HepG2 (cell line): ENCODE measurements at regions not wholly inside any gene's neighbourhood (a gene's known extent, or its start where the extent isn't known, plus 50 kb on each side); places are given as distances from the start of the nearest gene placed in this dataset.

Experiments used
- CENPX ChIP-seq: sonication (generic); formaldehyde crosslinking; IDR thresholded peaks from 2 replicates; pipeline ENCODE4 v1.9.0; 2021; ENCODE audit warnings: mild to moderate bottlenecking, missing genetic modification reagents, moderate library complexity
- CHD4 ChIP-seq: fragments of 200-600 bp; sonication (generic); IDR thresholded peaks from 2 replicates; pipeline ENCODE4 v1.7.0; 2017; ENCODE audit warnings: mild to moderate bottlenecking, low read length, borderline replicate concordance
- EHMT2 ChIP-seq: fragments of 200-600 bp; sonication (generic); IDR thresholded peaks from 2 replicates; pipeline ENCODE4 v1.7.0; 2017; ENCODE audit warnings: antibody characterized with exemption, low read depth, low read length, borderline replicate concordance
- GABPA ChIP-seq, 2 experiments: IDR thresholded peaks; 2 replicates each; pipeline ENCODE4 v1.6.1; 2011 to 2016; ENCODE audit warnings: low read depth in 2 of 2, low read length in 1 of 2, missing biosample characterization in 1 of 2, missing genetic modification characterization in 1 of 2
- HHEX ChIP-seq: IDR thresholded peaks from 2 replicates; pipeline ENCODE4 v1.6.1; 2016; ENCODE audit warnings: control low read depth
- KAT8 ChIP-seq: IDR thresholded peaks from 2 replicates; pipeline ENCODE4 v1.6.1; 2016; ENCODE audit warnings: missing genetic modification reagents, missing compliant biosample characterization
- MBNL3 ChIP-seq: fragments of 250-450 bp; sonication (Bioruptor Pico); conservative IDR thresholded peaks from 2 replicates; pipeline ENCODE4 v1.8.0; 2022; ENCODE audit warnings: mild to moderate bottlenecking, inconsistent platforms
- PCBP1 ChIP-seq: fragments of 200-400 bp; formaldehyde crosslinking; IDR thresholded peaks from 2 replicates; pipeline ENCODE4 v1.6.1; 2017; ENCODE audit warnings: mild to moderate bottlenecking, low read depth, low read length, borderline replicate concordance
- SALL1 ChIP-seq: sonication (generic); formaldehyde crosslinking; IDR thresholded peaks from 2 replicates; pipeline ENCODE4 v1.8.0; 2022; ENCODE audit warnings: mild to moderate bottlenecking, missing genetic modification reagents
- SMC3 ChIP-seq: IDR thresholded peaks from 2 replicates; pipeline ENCODE4 v1.6.1; 2011; ENCODE audit warnings: low read length, improper control_type of control experiment
- TEAD3 ChIP-seq: optimal IDR thresholded peaks from 2 replicates; pipeline ENCODE3; 2016; ENCODE audit warnings: borderline replicate concordance
- TRIM24 ChIP-seq: sonication (generic); formaldehyde crosslinking; IDR thresholded peaks from 2 replicates; pipeline ENCODE4 v1.8.0; 2022; ENCODE audit warnings: mild to moderate bottlenecking, missing genetic modification reagents
- YY1 ChIP-seq: IDR thresholded peaks from 2 replicates; pipeline ENCODE4 v1.6.1; 2011; ENCODE audit warnings: low read length, low read depth, moderate library complexity, mild to moderate bottlenecking; ENCODE audit not compliant: insufficient read depth, insufficient replicate concordance
- ZBTB34 ChIP-seq: sonication (generic); formaldehyde crosslinking; IDR thresholded peaks from 2 replicates; pipeline ENCODE4 v1.8.0; 2022; ENCODE audit warnings: mild to moderate bottlenecking, missing genetic modification reagents
- ZBTB44 ChIP-seq: sonication (generic); formaldehyde crosslinking; IDR thresholded peaks from 2 replicates; pipeline ENCODE4 v1.4.0; 2020; ENCODE audit warnings: missing genetic modification reagents
- ZBTB49 ChIP-seq: sonication (generic); formaldehyde crosslinking; IDR thresholded peaks from 2 replicates; pipeline ENCODE4 v1.4.0; 2020; ENCODE audit warnings: missing genetic modification reagents, borderline replicate concordance
- ZKSCAN1 ChIP-seq: fragments of 150-350 bp; IDR thresholded peaks from 2 replicates; pipeline ENCODE4 v1.6.1; 2014; ENCODE audit warnings: low read length
- ZNF124 ChIP-seq: sonication (generic); formaldehyde crosslinking; IDR thresholded peaks from 2 replicates; pipeline ENCODE4 v1.4.0; 2020; ENCODE audit warnings: missing genetic modification reagents
- ZNF282 ChIP-seq: fragments of 450-650 bp; IDR thresholded peaks from 2 replicates; pipeline ENCODE4 v1.6.1; 2018; ENCODE audit not compliant: partially characterized antibody
- ZNF317 ChIP-seq: sonication (generic); formaldehyde crosslinking; IDR thresholded peaks from 2 replicates; pipeline ENCODE4 v1.5.0; 2020; ENCODE audit warnings: mild to moderate bottlenecking, missing genetic modification reagents
- ZNF468 ChIP-seq: sonication (generic); formaldehyde crosslinking; IDR thresholded peaks from 2 replicates; pipeline ENCODE4 v1.8.0; 2022; ENCODE audit warnings: mild to moderate bottlenecking, moderate library complexity, missing genetic modification reagents
- ZNF580 ChIP-seq: IDR thresholded peaks from 2 replicates; pipeline ENCODE4 v1.6.1; 2016; ENCODE audit warnings: low read depth, borderline replicate concordance
- ZNF720 ChIP-seq: sonication (generic); formaldehyde crosslinking; IDR thresholded peaks from 2 replicates; pipeline ENCODE4 v1.4.0; 2020; ENCODE audit warnings: missing genetic modification reagents

- TF ChIP-seq ZNF468 (CRISPR knock-in tag) (no peak), ZBTB49 (no peak), TEAD3 (CRISPR knock-in tag) (peak; percentile 10), CENPX (no peak), PCBP1 (no peak), ZNF124 (CRISPR knock-in tag) (no peak), ZNF720 (no peak), SMC3 (peak; percentile 42; the same call in 1 of the 2 replicates), CHD4 (no peak), MBNL3 (no peak), EHMT2 (peak; percentile 85), ZNF317 (CRISPR knock-in tag) (no peak), ZNF282 (no peak), ZNF580 (CRISPR knock-in tag) (no peak), GABPA (IDR thresholded peaks at IDR 0.05; ENCODE audit: low read depth, low read length) (peak; percentile 23; the same call in 1 of the 2 replicates), GABPA (CRISPR knock-in tag; IDR thresholded peaks at IDR 0.05; ENCODE audit: low read depth) (peak; percentile 78), HHEX (CRISPR knock-in tag) (no peak), KAT8 (CRISPR knock-in tag) (peak; percentile 63; the same call in 1 of the 2 replicates), TRIM24 (no peak), ZBTB44 (CRISPR knock-in tag) (no peak), ZKSCAN1 (no peak), ZBTB34 (CRISPR knock-in tag) (no peak), YY1 (no peak), SALL1 (CRISPR knock-in tag) (peak; percentile 40)
Measured at GRCh38 chr22:22156716-22157347, 87.8 kb upstream of the VPREB1 start (continued).
